GM20000 (cell line): ENCODE measurements at regions not wholly inside any gene's neighbourhood (a gene's known extent, or its start where the extent isn't known, plus 50 kb on each side); places are given as distances from the start of the nearest gene placed in this dataset.
"Not testable (repeated sequence)": the region's sequence is repeated elsewhere in the genome, so short reads cannot be mapped to it uniquely, and the experiment has no call there.

Source experiments
- DNase-seq: peaks from one replicate; pipeline ENCODE4 v3.0.0; 2012; ENCODE audit warnings: low spot score
- TF ChIP-seq, protein P1 (sequence below): IDR thresholded peaks from 2 replicates; pipeline ENCODE4 v1.5.1; 2012; ENCODE audit warnings: mild to moderate bottlenecking, control low read depth; ENCODE audit errors: extremely low read depth, missing control alignments

DNA sequence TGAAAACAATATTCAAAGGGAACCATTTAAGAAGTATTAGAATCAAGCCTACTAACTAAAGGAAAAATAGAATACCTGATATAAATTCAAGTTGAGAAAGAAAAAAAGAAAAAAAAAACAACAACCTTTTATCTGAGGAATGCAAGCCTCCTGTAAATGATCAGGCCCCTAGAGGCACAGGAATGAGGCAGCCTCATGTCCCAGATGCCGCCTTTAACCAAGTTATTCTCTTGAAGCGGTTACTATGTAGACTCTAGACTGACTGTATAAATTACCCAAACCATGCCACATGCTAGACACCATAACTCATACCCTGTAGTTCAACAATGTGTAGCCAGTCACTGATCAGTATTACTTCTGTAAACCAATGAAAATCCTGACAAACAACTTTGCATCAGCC lies 929.6 kb downstream of the TAF11L14 start:
- DNase-seq = no peak
- TF ChIP-seq, protein P1, sequence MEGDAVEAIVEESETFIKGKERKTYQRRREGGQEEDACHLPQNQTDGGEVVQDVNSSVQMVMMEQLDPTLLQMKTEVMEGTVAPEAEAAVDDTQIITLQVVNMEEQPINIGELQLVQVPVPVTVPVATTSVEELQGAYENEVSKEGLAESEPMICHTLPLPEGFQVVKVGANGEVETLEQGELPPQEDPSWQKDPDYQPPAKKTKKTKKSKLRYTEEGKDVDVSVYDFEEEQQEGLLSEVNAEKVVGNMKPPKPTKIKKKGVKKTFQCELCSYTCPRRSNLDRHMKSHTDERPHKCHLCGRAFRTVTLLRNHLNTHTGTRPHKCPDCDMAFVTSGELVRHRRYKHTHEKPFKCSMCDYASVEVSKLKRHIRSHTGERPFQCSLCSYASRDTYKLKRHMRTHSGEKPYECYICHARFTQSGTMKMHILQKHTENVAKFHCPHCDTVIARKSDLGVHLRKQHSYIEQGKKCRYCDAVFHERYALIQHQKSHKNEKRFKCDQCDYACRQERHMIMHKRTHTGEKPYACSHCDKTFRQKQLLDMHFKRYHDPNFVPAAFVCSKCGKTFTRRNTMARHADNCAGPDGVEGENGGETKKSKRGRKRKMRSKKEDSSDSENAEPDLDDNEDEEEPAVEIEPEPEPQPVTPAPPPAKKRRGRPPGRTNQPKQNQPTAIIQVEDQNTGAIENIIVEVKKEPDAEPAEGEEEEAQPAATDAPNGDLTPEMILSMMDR = no peak

DNA sequence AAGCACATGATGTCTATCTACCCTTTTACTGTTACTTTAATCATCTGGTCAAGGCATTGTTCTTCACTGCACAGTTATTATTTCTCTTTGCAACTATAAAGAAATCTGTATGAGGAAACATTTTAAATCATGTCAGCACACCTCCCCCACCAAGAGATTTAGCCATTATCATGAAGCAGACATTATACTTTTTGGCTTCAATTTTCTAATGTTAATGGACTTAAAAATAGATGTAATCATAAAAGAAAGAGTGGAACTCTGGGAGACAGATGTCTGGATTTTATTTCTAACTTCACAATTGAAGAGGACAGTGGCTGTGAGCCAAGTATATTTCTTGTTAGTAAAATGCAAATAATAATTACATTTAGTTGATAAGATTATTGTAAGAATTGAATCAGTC lies 932.4 kb downstream of the TAF11L14 start:
- no peak for DNase-seq
- TF ChIP-seq, protein P1 = no peak

DNA sequence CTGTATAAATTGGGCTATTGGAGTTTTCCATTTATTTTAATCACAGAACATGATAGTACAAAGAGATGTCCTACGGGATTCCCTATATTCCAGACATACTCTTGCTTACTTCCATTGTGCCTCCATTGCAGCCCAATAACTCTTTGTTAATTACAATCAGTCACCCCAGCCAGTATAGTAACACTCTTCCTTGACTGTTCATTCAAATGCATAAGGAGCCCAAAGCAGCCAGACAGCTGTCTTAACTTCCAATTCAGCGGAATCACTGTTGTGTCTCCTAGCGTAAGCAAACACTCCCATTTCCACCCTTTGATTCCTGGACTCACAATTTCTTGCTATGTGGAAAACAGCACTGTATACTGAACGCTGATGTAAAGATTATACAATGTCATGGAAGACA lies 942.3 kb downstream of the TAF11L14 start:
- no peak for DNase-seq
- TF ChIP-seq, protein P1 = no peak

DNA sequence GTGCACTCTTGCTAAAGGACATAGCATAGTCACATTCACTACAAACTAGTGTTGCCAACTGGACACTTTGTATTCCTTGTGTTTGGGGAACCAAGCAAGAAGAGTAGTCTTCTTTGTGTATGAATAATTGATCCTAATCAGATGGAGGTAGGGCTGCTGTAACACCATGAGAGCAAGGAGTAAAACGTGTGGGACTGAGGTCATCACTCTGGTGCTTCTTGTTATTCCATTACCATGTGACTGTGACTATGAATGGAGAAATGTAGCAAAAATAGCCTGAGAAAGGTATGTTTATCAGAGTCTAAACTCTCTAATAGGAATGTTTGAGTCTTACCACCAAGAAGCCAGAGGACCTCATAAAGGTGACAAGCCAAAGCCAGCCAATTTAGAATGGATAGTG lies 966.9 kb downstream of the TAF11L14 start:
- DNase-seq = no peak
- TF ChIP-seq, protein P1 = no peak

DNA sequence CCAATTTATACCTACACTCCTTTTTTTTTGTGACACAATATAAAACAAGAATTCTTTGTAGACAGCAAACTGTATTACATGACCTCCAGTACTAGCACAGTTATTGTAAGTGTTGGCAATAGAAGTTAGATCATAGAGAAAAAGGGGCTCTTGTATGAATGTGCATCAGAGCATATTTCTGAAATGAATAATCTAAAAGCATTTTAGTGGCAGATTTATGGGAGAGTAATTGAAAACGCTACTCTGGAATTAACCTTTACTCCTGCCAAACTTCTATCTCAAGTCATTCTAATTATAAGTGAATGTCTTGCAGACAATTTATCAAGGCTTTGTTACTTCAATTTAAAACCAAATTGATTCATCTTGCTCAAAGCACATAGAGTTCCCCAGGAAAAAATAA lies 968.1 kb downstream of the TAF11L14 start:
- TF ChIP-seq, protein P1 = no peak
- DNase-seq = no peak

DNA sequence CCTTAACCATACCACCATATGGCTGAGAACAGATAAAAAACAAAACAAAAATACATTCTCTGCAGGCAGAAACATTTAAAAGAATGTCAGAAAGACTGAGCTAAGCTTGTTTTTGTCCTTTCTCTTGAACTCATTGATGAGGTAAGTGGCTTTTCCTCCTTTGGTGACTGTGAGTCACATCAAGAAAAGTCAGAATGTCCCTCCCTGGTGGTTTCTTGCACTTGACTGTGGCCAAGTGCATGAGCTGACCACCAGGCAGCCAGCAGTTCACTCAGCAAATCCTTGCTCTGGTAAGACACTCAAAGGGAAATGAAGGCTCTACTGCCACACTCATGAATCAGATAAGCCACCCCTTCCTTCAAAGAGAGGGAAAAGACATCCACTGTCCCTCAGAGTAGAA lies 970.9 kb downstream of the TAF11L14 start:
- TF ChIP-seq, protein P1 = no peak
- no peak for DNase-seq

DNA sequence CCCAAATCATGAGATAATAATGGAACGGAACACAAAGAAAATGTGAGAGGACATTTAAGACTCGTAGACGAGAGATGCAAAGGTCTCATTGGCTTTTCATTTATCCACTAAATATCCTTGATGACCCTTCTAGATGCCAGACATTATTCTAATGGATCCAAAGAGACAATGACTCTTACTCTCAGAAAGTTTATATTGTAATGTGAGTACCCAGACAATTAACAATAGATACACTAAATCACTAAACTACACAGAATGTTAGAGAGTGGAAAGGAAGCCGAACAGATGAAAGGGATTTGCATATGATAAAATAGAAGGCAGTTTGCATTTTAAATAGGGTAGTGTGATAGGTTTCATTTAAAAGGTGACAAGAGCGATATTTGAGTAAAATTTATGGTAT lies 973.3 kb downstream of the TAF11L14 start:
- TF ChIP-seq, protein P1 = no peak
- no peak for DNase-seq

DNA sequence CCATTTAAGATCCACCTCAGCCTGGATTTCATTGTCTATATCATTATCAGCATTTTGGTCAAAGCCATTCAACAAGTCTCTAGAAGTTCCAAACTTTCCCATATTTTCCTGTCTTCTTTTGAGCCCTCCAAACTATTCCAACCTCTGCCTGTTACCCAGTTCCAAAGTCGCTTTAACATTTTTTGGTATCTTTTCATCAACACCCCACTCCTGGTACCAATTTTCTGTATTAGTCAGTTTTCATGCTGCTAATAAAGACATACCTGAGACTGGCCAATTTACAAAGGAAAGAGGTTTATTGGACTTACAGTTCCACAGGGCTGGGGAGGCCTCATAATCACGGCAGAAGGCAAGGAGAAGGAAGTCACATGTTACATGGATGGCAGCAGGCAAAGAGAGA lies 982.9 kb downstream of the TAF11L14 start:
- not testable (repeated sequence) for DNase-seq
